HCT116 (cell line): ENCODE measurements at regions not wholly inside any gene's neighbourhood (a gene's known extent, or its start where the extent isn't known, plus 50 kb on each side); places are given as distances from the start of the nearest gene placed in this dataset.

ENCODE experiments used
- ATAC-seq: fragments of 200-7000 bp; cut with Tn5 transposase; 2 replicates; pipeline ENCODE4 v1.9.1; 2020; ENCODE audit warnings: mild to moderate bottlenecking, moderate library complexity
- BruUV-seq: library from RNA; stranded (reverse); fragments of 400-500 nt; replicated peaks from 2 replicates; lab custom pipeline; 2021; lab: Mats Ljungman, UMichigan
- CTCF ChIA-PET: fragments of 300-600 bp; sonication (Branson Sonifier 250); formaldehyde crosslinking; loops from one replicate; lab custom pipeline; 2021; ENCODE audit warnings: antibody characterized with exemption; lab: Charles Lee
- POLR2A ChIA-PET: fragments of 300-600, 350-600 bp; sonication (Branson Sonifier 250); formaldehyde crosslinking; loops from one replicate; lab custom pipeline; 2021; ENCODE audit warnings: antibody characterized with exemption; lab: Charles Lee
- RAD21 ChIA-PET, 2 experiments: fragments of 300-600 bp; sonication (Branson Sonifier 250); formaldehyde crosslinking; loops; one replicate each; lab custom pipeline; 2023; ENCODE audit warnings: low total read pairs in 2 of 2; ENCODE audit not compliant: uncharacterized antibody in 2 of 2, unreplicated experiment in 2 of 2, low non-redundant PET in 1 of 2; lab: Charles Lee
- DNase-seq: peaks from one replicate; pipeline ENCODE4 v3.0.0-alpha.2; 2010; ENCODE audit warnings: low read depth, low spot score
- H2AFZ ChIP-seq: fragments of 200-600 bp; shearing (Covaris generic), sonication (generic); 2 replicates; pipeline ENCODE4 v1.6.1; 2017; ENCODE audit warnings: low read depth, mixed run types, mixed read lengths, antibody characterized with exemption, low read length; ENCODE audit not compliant: poor library complexity, severe bottlenecking
- H3K27ac ChIP-seq: 2 replicates; pipeline ENCODE4 v1.5.1; 2012; ENCODE audit warnings: low read depth, low read length
- H3K27me3 ChIP-seq: fragments of 200-600 bp; sonication (generic); 2 replicates; pipeline ENCODE4 v1.6.1; 2016; ENCODE audit warnings: mixed run types, low read length, mixed read lengths; ENCODE audit not compliant: insufficient read depth
- H3K36me3 ChIP-seq, 2 experiments: fragments of 200-500 bp in 1 of 2; fragments of 200-600 bp in 1 of 2; sonication (Bioruptor generic) in 1 of 2; sonication (generic) in 1 of 2; 2 replicates each; pipeline versions ENCODE4 v1.5.1 to v1.6.1; 2014 to 2016; ENCODE audit warnings: low read length in 2 of 2, inconsistent platforms in 1 of 2, mixed read lengths in 1 of 2, mixed run types in 1 of 2; ENCODE audit not compliant: insufficient read depth in 2 of 2, control insufficient read depth in 1 of 2
- H3K4me1 ChIP-seq, 2 experiments: fragments of 200-600 bp in 1 of 2; sonication (generic) in 1 of 2; 2 replicates each; pipeline versions ENCODE4 v1.5.1 to v1.6.1; 2012 to 2017; ENCODE audit warnings: low read length in 2 of 2, inconsistent platforms in 1 of 2, mild to moderate bottlenecking in 1 of 2, mixed read lengths in 1 of 2, mixed run types in 1 of 2, moderate library complexity in 1 of 2; ENCODE audit not compliant: insufficient read depth in 2 of 2, control insufficient read depth in 1 of 2
- H3K4me2 ChIP-seq: fragments of 200-600 bp; sonication (generic); 2 replicates; pipeline ENCODE4 v1.6.1; 2017; ENCODE audit warnings: mixed run types, low read length, mixed read lengths
- H3K4me3 ChIP-seq, 2 experiments: fragments of 200-600 bp in 1 of 2; sonication (generic) in 1 of 2; replicated peaks in 1 of 2; 2 replicates each; pipeline ENCODE4 v1.5.1; 2011 to 2016; ENCODE audit warnings: low read length in 2 of 2, control low read depth in 1 of 2, low read depth in 1 of 2, mild to moderate bottlenecking in 1 of 2, mixed read lengths in 1 of 2, mixed run types in 1 of 2
- H3K79me2 ChIP-seq: fragments of 200-600 bp; sonication (generic); 2 replicates; pipeline ENCODE4 v1.6.1; 2017; ENCODE audit warnings: mild to moderate bottlenecking, mixed run types, low read length, moderate library complexity, mixed read lengths; ENCODE audit not compliant: insufficient read depth
- H3K9ac ChIP-seq: fragments of 200-600 bp; sonication (generic); 2 replicates; pipeline ENCODE4 v1.6.1; 2016; ENCODE audit warnings: low read length, mixed read lengths
- H3K9me2 ChIP-seq: fragments of 200-600 bp; sonication (generic), shearing (Covaris generic); 2 replicates; pipeline ENCODE4 v1.6.1; 2017; ENCODE audit warnings: mixed run types, mild to moderate bottlenecking, moderate library complexity; ENCODE audit not compliant: insufficient read depth
- H3K9me3 ChIP-seq, 2 experiments: fragments of 200-500 bp in 1 of 2; fragments of 200-600 bp in 1 of 2; sonication (Bioruptor generic) in 1 of 2; sonication (generic) in 1 of 2; 2 replicates each; pipeline ENCODE4 v1.6.1; 2014 to 2017; ENCODE audit warnings: low read length in 2 of 2, mixed read lengths in 2 of 2, inconsistent platforms in 1 of 2, low read depth in 1 of 2, mild to moderate bottlenecking in 1 of 2, mixed run types in 1 of 2, moderate library complexity in 1 of 2; ENCODE audit not compliant: control insufficient read depth in 1 of 2, insufficient read depth in 1 of 2
- H4K20me1 ChIP-seq: fragments of 200-600 bp; sonication (generic), shearing (Covaris generic); 2 replicates; pipeline ENCODE4 v1.6.1; 2017; ENCODE audit warnings: mixed run types, mild to moderate bottlenecking, moderate library complexity; ENCODE audit not compliant: insufficient read depth
- ATF3 ChIP-seq: IDR thresholded peaks from 2 replicates; pipeline ENCODE4 v1.6.1; 2012
- CBX3 ChIP-seq: IDR thresholded peaks from 2 replicates; pipeline ENCODE4 v1.6.1; 2012; ENCODE audit warnings: low read depth
- CEBPB ChIP-seq: IDR thresholded peaks from 2 replicates; pipeline ENCODE4 v1.6.1; 2012; ENCODE audit warnings: low read depth
- CTCF ChIP-seq, 3 experiments: fragments of 200-600 bp in 1 of 3; sonication (generic) in 1 of 3; IDR thresholded peaks in 2 of 3; conservative IDR thresholded peaks in 1 of 3; 2 replicates each; pipeline ENCODE4 v1.5.1; 2012 to 2017; ENCODE audit warnings: low read depth in 2 of 3, low read length in 2 of 3, antibody characterized with exemption in 1 of 3, borderline replicate concordance in 1 of 3, control low read depth in 1 of 3, mild to moderate bottlenecking in 1 of 3, mixed read lengths in 1 of 3, mixed run types in 1 of 3, moderate library complexity in 1 of 3; ENCODE audit not compliant: insufficient read depth in 1 of 3
- EGR1 ChIP-seq: IDR thresholded peaks from 2 replicates; pipeline ENCODE4 v1.6.1; 2012; ENCODE audit warnings: low read depth
- ELF1 ChIP-seq: IDR thresholded peaks from 2 replicates; pipeline ENCODE4 v1.6.1; 2012; ENCODE audit warnings: low read depth, borderline replicate concordance
- EZH2 ChIP-seq: fragments of 200-600 bp; sonication (generic); IDR thresholded peaks from 2 replicates; pipeline ENCODE4 v1.6.1; 2017; ENCODE audit warnings: antibody characterized with exemption, mixed run types
- EZH2phosphoT487 ChIP-seq: fragments of 200-600 bp; IDR thresholded peaks from 2 replicates; pipeline ENCODE4 v1.6.1; 2018; ENCODE audit warnings: antibody characterized with exemption, borderline replicate concordance
- FOSL1 ChIP-seq: IDR thresholded peaks from 2 replicates; pipeline ENCODE4 v1.6.1; 2012; ENCODE audit warnings: low read depth
- JUND ChIP-seq: IDR thresholded peaks from 2 replicates; pipeline ENCODE4 v1.6.1; 2012
- SIN3A ChIP-seq: IDR thresholded peaks from 2 replicates; pipeline ENCODE4 v1.6.1; 2012; ENCODE audit warnings: low read depth
- SP1 ChIP-seq: IDR thresholded peaks from 2 replicates; pipeline ENCODE4 v1.6.1; 2012; ENCODE audit warnings: low read depth
- SRF ChIP-seq: IDR thresholded peaks from 2 replicates; pipeline ENCODE4 v1.6.1; 2012; ENCODE audit warnings: low read depth
- TCF7L2 ChIP-seq: IDR thresholded peaks from 2 replicates; pipeline ENCODE4 v1.7.0; 2011; ENCODE audit warnings: borderline replicate concordance, inconsistent platforms; ENCODE audit not compliant: insufficient read depth, insufficient read length; ENCODE audit errors: extremely low read depth
- YY1 ChIP-seq: IDR thresholded peaks from 2 replicates; pipeline ENCODE4 v1.6.1; 2011; ENCODE audit warnings: low read length, low read depth, moderate library complexity, mild to moderate bottlenecking; ENCODE audit not compliant: insufficient replicate concordance; ENCODE audit errors: extremely low read depth
- ZBTB33 ChIP-seq: IDR thresholded peaks from 2 replicates; pipeline ENCODE4 v1.6.1; 2011; ENCODE audit warnings: mild to moderate bottlenecking, low read length, moderate library complexity; ENCODE audit not compliant: insufficient replicate concordance; ENCODE audit errors: extremely low read depth
- ZFX ChIP-seq: fragments of 450-650 bp; IDR thresholded peaks from 2 replicates; pipeline ENCODE4 v1.6.1; 2017
- ZNF274 ChIP-seq: fragments of 200-500 bp; sonication (Bioruptor generic); IDR thresholded peaks from 2 replicates; pipeline ENCODE4 v1.6.1; 2014; ENCODE audit warnings: mild to moderate bottlenecking, low read depth, low read length, inconsistent platforms
- intact Hi-C: fragments of 100-400 bp; cut with micrococcal nuclease; formaldehyde crosslinking; loops from 2 replicates; pipeline ENCODE4 v1.10.0; 2022
- TF ChIP-seq, protein P1 (sequence below): IDR thresholded peaks from 2 replicates; pipeline ENCODE4 v1.6.1; 2012; ENCODE audit warnings: low read depth
- TF ChIP-seq, protein P2 (sequence below): IDR thresholded peaks from 2 replicates; pipeline ENCODE4 v1.6.1; 2012

- ChIA-PET CTCF (no interaction called here), RAD21 (no interaction called here), POLR2A (no interaction called here)
- Histone ChIP-seq H3K36me3 (no peaks in the 10 kb centered on the region), H3K4me1 (no peaks in the 10 kb centered on the region), H4K20me1 (no peaks in the 10 kb centered on the region), H3K4me2 (no peak overlapping the region), H3K27ac (no peak overlapping the region), H3K79me2 (no peaks in the 10 kb centered on the region), H3K9me2 (no peaks in the 10 kb centered on the region), H3K27me3 (peaks cover 44% of the 10 kb centered on the region), H3K9ac (no peak overlapping the region), H2AFZ (no peak overlapping the region), H3K9me3 (no peaks in the 10 kb centered on the region), H3K4me3 (no peak overlapping the region)
- intact Hi-C loops: no loop called here
- no peak for TF ChIP-seq CEBPB
- TF ChIP-seq CBX3: no peak
- no peak for TF ChIP-seq EZH2phosphoT487
- TF ChIP-seq ATF3: no peak
- TF ChIP-seq, protein P1, sequence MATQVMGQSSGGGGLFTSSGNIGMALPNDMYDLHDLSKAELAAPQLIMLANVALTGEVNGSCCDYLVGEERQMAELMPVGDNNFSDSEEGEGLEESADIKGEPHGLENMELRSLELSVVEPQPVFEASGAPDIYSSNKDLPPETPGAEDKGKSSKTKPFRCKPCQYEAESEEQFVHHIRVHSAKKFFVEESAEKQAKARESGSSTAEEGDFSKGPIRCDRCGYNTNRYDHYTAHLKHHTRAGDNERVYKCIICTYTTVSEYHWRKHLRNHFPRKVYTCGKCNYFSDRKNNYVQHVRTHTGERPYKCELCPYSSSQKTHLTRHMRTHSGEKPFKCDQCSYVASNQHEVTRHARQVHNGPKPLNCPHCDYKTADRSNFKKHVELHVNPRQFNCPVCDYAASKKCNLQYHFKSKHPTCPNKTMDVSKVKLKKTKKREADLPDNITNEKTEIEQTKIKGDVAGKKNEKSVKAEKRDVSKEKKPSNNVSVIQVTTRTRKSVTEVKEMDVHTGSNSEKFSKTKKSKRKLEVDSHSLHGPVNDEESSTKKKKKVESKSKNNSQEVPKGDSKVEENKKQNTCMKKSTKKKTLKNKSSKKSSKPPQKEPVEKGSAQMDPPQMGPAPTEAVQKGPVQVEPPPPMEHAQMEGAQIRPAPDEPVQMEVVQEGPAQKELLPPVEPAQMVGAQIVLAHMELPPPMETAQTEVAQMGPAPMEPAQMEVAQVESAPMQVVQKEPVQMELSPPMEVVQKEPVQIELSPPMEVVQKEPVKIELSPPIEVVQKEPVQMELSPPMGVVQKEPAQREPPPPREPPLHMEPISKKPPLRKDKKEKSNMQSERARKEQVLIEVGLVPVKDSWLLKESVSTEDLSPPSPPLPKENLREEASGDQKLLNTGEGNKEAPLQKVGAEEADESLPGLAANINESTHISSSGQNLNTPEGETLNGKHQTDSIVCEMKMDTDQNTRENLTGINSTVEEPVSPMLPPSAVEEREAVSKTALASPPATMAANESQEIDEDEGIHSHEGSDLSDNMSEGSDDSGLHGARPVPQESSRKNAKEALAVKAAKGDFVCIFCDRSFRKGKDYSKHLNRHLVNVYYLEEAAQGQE: no peak
- no peak for TF ChIP-seq SP1
- no peak for TF ChIP-seq ZNF274
- TF ChIP-seq EZH2: no peak
- no peak for TF ChIP-seq CTCF (IDR thresholded peaks at IDR 0.05 in 2 of 3, conservative IDR thresholded peaks at IDR 0.05 in 1 of 3; ENCODE audit: borderline replicate concordance in 1 of 3, insufficient read depth in 1 of 3, low read depth in 2 of 3, low read length in 2 of 3)
- TF ChIP-seq, protein P2, sequence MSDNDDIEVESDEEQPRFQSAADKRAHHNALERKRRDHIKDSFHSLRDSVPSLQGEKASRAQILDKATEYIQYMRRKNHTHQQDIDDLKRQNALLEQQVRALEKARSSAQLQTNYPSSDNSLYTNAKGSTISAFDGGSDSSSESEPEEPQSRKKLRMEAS: no peak
- TF ChIP-seq FOSL1: no peak
- no peak for TF ChIP-seq SRF
- no peak for TF ChIP-seq JUND
- no peak for TF ChIP-seq ELF1
- no peak for TF ChIP-seq YY1
- TF ChIP-seq EGR1: no peak
- TF ChIP-seq TCF7L2: no peak
- TF ChIP-seq ZBTB33: no peak
- TF ChIP-seq ZFX: no peak
- TF ChIP-seq SIN3A: no peak
- DNase-seq: no peak
- no peak for ATAC-seq
- BruUV-seq: no TSS peak
Observed at GRCh38 chr6:88456221-88456859, 290.2 kb upstream of the CNR1 start.
